ENCODE measurements at regions not wholly inside any gene's neighbourhood (a gene's known extent, or its start where the extent isn't known, plus 50 kb on each side); places are given as distances from the start of the nearest gene placed in this dataset.

- DNase-seq: no peak
Observed at GRCh38 chr14:100638211-100638855, 51.1 kb upstream of the BEGAIN start.

- no peak for DNase-seq
Observed at GRCh38 chr14:100639280-100639679, 52.1 kb upstream of the BEGAIN start.

GRCh38 chr14:100640471-100641273 lies 53.5 kb upstream of the BEGAIN start:
- peak; percentile 34 to 38 for DNase-seq

GRCh38 chr14:100641274-100641860 lies 54.1 kb upstream of the BEGAIN start:
- DNase-seq: no peak

GRCh38 chr14:100643426-100643825 lies 56.2 kb upstream of the BEGAIN start:
- no peak for DNase-seq

- no peak for DNase-seq
Observed at GRCh38 chr14:100644383-100644782, 57.2 kb upstream of the BEGAIN start.

- no peak for DNase-seq
Observed at GRCh38 chr14:100644784-100645183, 57.6 kb upstream of the BEGAIN start.

GRCh38 chr14:100645196-100645981 lies 58.2 kb upstream of the BEGAIN start:
- DNase-seq: peak; percentile 83 to 85

- DNase-seq: no peak
Observed at GRCh38 chr14:100645982-100646314, 58.7 kb upstream of the BEGAIN start.

GRCh38 chr14:100648474-100649172 lies 61.4 kb upstream of the BEGAIN start:
- DNase-seq: no peak

GRCh38 chr14:100649173-100649519 lies 61.9 kb upstream of the BEGAIN start:
- DNase-seq: no peak

GRCh38 chr14:100651999-100652508 lies 64.8 kb upstream of the BEGAIN start:
- DNase-seq: no peak

GRCh38 chr14:100652744-100653143 lies 65.5 kb upstream of the BEGAIN start:
- no peak for DNase-seq

GRCh38 chr14:100653409-100653808 lies 66.2 kb upstream of the BEGAIN start:
- DNase-seq: peak; percentile 26 to 36

- DNase-seq: no peak
Observed at GRCh38 chr14:100654025-100654813, 67.0 kb upstream of the BEGAIN start.

GRCh38 chr14:100654814-100655740 lies 67.9 kb upstream of the BEGAIN start:
- peak; percentile 11 to 26 for DNase-seq

GRCh38 chr14:100655741-100656085 lies 68.5 kb upstream of the BEGAIN start:
- DNase-seq: no peak

- DNase-seq: no peak
Observed at GRCh38 chr14:100656996-100657395, 69.7 kb upstream of the DLK1 start.

- no peak for DNase-seq
Observed at GRCh38 chr14:100657780-100658179, 68.9 kb upstream of the DLK1 start.

GRCh38 chr14:100658181-100658886 lies 68.4 kb upstream of the DLK1 start:
- DNase-seq: no peak
